Esophagus muscularis mucosa (tissue), 4 donors: ENCODE measurements at regions not wholly inside any gene's neighbourhood (a gene's known extent, or its start where the extent isn't known, plus 50 kb on each side); places are given as distances from the start of the nearest gene placed in this dataset.
"Not testable (repeated sequence)": the region's sequence is repeated elsewhere in the genome, so short reads cannot be mapped to it uniquely, and the experiment has no call there.

Source experiments
- DNase-seq: peaks from one replicate; pipeline ENCODE4 v3.0.0-alpha.2; 2017; ENCODE audit errors: extremely low spot score
- H3K27ac ChIP-seq, 4 donors: fragments of 200-600 bp; sonication (generic); replicated peaks in 1 of 4; 1 replicate in 3 of 4; 2 replicates in 1 of 4; pipeline ENCODE4 v1.5.1; 2016 to 2019; ENCODE audit warnings: mild to moderate bottlenecking in 1 of 4
- H3K27me3 ChIP-seq, 4 donors: fragments of 200-600 bp; sonication (generic); one replicate each; pipeline versions ENCODE4 v1.5.1 to v1.6.0; 2016 to 2019
- H3K36me3 ChIP-seq, 4 donors: fragments of 200-600 bp; sonication (generic); one replicate each; pipeline ENCODE4 v1.5.1; 2016 to 2019
- H3K4me1 ChIP-seq, 4 donors: fragments of 200-600 bp; sonication (generic); one replicate each; pipeline ENCODE4 v1.5.1; 2016 to 2019
- H3K4me3 ChIP-seq, 4 donors: fragments of 200-600 bp; sonication (generic); 1 replicate in 2 of 4; 2 replicates in 2 of 4; pipeline ENCODE4 v1.5.1; 2016 to 2019; ENCODE audit warnings: mild to moderate bottlenecking in 4 of 4, moderate library complexity in 1 of 4
- H3K9me3 ChIP-seq, 4 donors: fragments of 200-600 bp; sonication (generic); 1 replicate in 3 of 4; 2 replicates in 1 of 4; pipeline ENCODE4 v1.5.1; 2016 to 2019
- EP300 ChIP-seq: sonication (generic); formaldehyde crosslinking; IDR thresholded peaks from one replicate; pipeline ENCODE4 v1.6.1; 2017; ENCODE audit warnings: antibody characterized with exemption
- POLR2A ChIP-seq: fragments of 450-650 bp; IDR thresholded peaks from one replicate; pipeline ENCODE4 v1.6.1; 2017; ENCODE audit warnings: antibody characterized with exemption, moderate library complexity, mild to moderate bottlenecking, low read depth
- POLR2AphosphoS5 ChIP-seq, 2 donors: sonication (generic); formaldehyde crosslinking; IDR thresholded peaks; one replicate each; pipeline ENCODE4 v1.6.1; 2017; ENCODE audit warnings: antibody characterized with exemption in 2 of 2
- WGBS: methylation state at CpG from one replicate; pipeline ENCODE4 v1.1.5; 2018; 5-methylcytosine and 5-hydroxymethylcytosine counted together
- intact Hi-C: fragments of 100-400 bp; cut with DNase I; formaldehyde crosslinking; loops from one replicate; pipeline ENCODE4 v1.15.1; 2023
- TF ChIP-seq, protein P1 (sequence below), 3 experiments: fragments of 200-600 bp in 2 of 3; fragments of 450-650 bp in 1 of 3; sonication (generic) in 2 of 3; IDR thresholded peaks; one replicate each; pipeline ENCODE4 v1.5.1; 2017 to 2019; ENCODE audit warnings: antibody characterized with exemption in 3 of 3, mild to moderate bottlenecking in 2 of 3, moderate library complexity in 1 of 3

- WGBS: 95% methylated on average over 1 of the region's 1 CpG
- no peaks in the 10 kb centered on the region for H3K9me3 ChIP-seq
- H3K27me3 ChIP-seq: no peaks in the 10 kb centered on the region
- no peak overlapping the region for H3K27ac ChIP-seq
- H3K4me1 ChIP-seq: no peaks in the 10 kb centered on the region
- TF ChIP-seq POLR2A (no peak), EP300 (no peak), POLR2AphosphoS5 (IDR thresholded peaks at IDR 0.05) (no peak)
- TF ChIP-seq, protein P1, sequence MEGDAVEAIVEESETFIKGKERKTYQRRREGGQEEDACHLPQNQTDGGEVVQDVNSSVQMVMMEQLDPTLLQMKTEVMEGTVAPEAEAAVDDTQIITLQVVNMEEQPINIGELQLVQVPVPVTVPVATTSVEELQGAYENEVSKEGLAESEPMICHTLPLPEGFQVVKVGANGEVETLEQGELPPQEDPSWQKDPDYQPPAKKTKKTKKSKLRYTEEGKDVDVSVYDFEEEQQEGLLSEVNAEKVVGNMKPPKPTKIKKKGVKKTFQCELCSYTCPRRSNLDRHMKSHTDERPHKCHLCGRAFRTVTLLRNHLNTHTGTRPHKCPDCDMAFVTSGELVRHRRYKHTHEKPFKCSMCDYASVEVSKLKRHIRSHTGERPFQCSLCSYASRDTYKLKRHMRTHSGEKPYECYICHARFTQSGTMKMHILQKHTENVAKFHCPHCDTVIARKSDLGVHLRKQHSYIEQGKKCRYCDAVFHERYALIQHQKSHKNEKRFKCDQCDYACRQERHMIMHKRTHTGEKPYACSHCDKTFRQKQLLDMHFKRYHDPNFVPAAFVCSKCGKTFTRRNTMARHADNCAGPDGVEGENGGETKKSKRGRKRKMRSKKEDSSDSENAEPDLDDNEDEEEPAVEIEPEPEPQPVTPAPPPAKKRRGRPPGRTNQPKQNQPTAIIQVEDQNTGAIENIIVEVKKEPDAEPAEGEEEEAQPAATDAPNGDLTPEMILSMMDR (IDR thresholded peaks at IDR 0.05): no peak
- no peak overlapping the region for H3K4me3 ChIP-seq
- intact Hi-C loops: no loop called here
- H3K36me3 ChIP-seq: no peaks in the 10 kb centered on the region
- no peak for DNase-seq
Measured at GRCh38 chr3:34073961-34074360, 275.5 kb downstream of the PDCD6IP start.

DNA sequence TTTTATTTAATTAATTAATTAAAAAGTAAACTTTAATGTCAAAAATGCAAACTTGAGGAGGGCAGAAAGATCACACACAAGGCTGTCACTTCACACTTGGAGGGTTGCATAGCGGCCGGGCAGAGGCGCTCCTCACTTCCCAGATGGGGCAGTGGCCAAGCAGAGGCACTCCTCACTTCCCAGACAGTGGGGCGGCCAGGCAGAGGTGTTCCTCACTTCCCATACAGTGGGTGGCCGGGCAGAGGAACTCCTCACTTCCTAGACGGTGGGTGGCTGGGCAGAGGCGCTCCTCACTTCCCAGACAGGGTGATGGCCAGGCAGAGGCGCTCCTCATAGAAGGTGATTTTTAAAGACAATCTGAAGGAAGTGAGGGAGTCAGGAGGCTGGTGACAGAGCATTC is 277.5 kb downstream of the PDCD6IP start:
- intact Hi-C loops: no loop called here
- H3K36me3 ChIP-seq: no peaks in the 10 kb centered on the region
- TF ChIP-seq EP300 (no peak), POLR2AphosphoS5 (IDR thresholded peaks at IDR 0.05) (no peak), POLR2A (no peak)
- TF ChIP-seq, protein P1 (IDR thresholded peaks at IDR 0.05): no peak
- H3K4me1 ChIP-seq: no peaks in the 10 kb centered on the region
- no peak overlapping the region for H3K27ac ChIP-seq
- DNase-seq: no peak
- no peaks in the 10 kb centered on the region for H3K9me3 ChIP-seq
- H3K4me3 ChIP-seq: no peak overlapping the region
- no peaks in the 10 kb centered on the region for H3K27me3 ChIP-seq
- 98% methylated on average over 8 of the region's 8 CpGs for WGBS

DNA sequence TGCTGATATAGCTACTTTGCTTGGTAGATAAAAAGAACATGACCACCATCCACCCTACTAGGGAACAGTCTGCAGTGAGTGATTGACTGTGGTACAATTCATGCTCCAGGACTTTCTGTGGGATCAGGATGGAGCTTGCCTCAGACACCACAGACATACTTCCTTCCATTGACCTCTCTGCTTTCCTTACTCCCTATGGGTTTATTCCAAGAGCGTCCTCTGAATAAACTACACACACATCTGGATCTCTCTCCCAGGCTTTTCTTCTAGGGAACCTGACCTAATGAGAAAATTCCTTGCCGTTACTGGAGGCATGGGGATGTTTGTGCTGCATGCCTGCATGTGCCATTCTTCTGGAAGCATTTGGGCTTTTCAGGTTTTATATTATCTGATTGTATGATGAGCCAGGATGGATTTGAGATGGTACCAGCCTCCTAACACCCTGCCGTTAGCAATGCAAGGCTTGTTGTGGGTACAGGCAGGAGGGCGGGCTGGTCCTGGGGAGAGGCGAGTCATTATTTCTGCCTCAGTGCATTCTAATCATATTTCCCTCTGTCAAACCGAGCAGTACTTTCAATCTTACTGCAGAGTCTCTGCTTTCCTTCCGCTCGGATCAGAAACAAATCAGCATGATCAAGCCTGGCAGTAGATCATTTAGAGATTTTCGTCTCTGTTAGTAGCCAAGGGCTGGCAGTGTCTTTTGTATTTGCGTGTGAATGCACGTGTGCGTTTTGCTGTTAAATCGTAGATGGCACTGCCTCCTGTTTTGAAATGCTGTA is 279.2 kb downstream of the PDCD6IP start:
- TF ChIP-seq POLR2A (no peak), EP300 (no peak), POLR2AphosphoS5 (IDR thresholded peaks at IDR 0.05) (no peak)
- TF ChIP-seq, protein P1 (IDR thresholded peaks at IDR 0.05): no peak
- no peak overlapping the region for H3K27ac ChIP-seq
- DNase-seq: no peak
- intact Hi-C loops: no loop called here
- no peaks in the 10 kb centered on the region for H3K4me1 ChIP-seq
- no peaks in the 10 kb centered on the region for H3K36me3 ChIP-seq
- H3K27me3 ChIP-seq: no peaks in the 10 kb centered on the region
- H3K4me3 ChIP-seq: no peak overlapping the region
- 72% methylated on average over 11 of the region's 13 CpGs for WGBS
- H3K9me3 ChIP-seq: no peaks in the 10 kb centered on the region

DNA sequence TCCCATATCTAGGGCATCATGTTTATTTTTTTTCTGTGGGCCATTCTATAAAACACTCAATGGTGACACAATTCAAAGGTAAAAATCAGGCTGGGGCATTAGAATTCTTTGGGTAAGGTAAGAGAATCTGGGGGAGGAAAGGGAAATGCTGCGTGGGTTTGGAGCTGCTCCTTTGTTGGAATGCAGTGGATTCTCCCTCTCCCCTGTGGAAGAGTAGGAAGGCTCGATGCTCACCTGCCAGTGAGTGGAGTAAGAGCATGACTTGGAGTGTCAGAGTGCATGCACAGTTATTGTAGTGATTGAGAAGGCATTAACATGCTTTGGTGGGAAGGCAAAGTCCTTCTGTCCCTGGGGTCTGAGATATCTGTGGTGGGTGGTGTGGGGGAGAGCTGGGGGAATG is 280.0 kb downstream of the PDCD6IP start:
- peak; percentile 70 for DNase-seq
- Histone ChIP-seq H3K36me3 (no peaks in the 10 kb centered on the region), H3K27ac (no peak overlapping the region), H3K9me3 (no peaks in the 10 kb centered on the region), H3K4me3 (no peak overlapping the region), H3K4me1 (no peaks in the 10 kb centered on the region), H3K27me3 (no peaks in the 10 kb centered on the region)
- intact Hi-C loops: no loop called here
- TF ChIP-seq, protein P1 (IDR thresholded peaks at IDR 0.05): no peak
- 69% methylated on average over 2 of the region's 2 CpGs for WGBS

- DNase-seq, H3K4me3 ChIP-seq, H3K4me1 ChIP-seq, H3K9me3 ChIP-seq, intact Hi-C loops, H3K27ac ChIP-seq, H3K36me3 ChIP-seq, H3K27me3 ChIP-seq: not testable (repeated sequence)
- WGBS: 92% methylated on average over 3 of the region's 3 CpGs
Measured at GRCh38 chr3:34079849-34080248, 281.4 kb downstream of the PDCD6IP start.

DNA sequence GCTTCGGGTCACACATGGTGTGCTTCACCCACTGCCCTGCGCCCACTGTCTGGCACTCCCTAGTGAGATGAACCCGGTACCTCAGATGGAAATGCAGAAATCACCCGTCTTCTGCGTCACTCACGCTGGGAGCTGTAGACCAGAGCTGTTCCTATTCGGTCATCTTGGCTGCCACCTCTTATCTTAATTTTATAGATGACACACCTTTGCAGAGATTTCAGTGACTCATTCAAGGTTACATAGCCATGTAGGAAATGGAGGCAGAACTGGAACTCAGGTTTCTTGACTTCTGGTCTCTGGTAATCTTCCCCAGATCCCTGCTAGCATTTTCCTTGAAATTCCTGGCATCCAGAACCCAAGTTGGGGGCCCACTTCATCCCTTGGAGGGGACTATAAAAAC is 291.9 kb downstream of the PDCD6IP start:
- H3K4me3 ChIP-seq, DNase-seq, H3K27me3 ChIP-seq, H3K4me1 ChIP-seq, intact Hi-C loops, H3K36me3 ChIP-seq, H3K27ac ChIP-seq, H3K9me3 ChIP-seq: not testable (repeated sequence)
- WGBS: 95% methylated on average over 7 of the region's 7 CpGs
